ENCODE measurements at regions not wholly inside any gene's neighbourhood (a gene's known extent, or its start where the extent isn't known, plus 50 kb on each side); places are given as distances from the start of the nearest gene placed in this dataset.

- TF ChIP-seq CTCF (IDR thresholded peaks at IDR 0.05) (no peak), ZFX (IDR thresholded peaks at IDR 0.05; ENCODE audit: borderline replicate concordance) (no peak)
- no peak overlapping the region for H3K27ac ChIP-seq
These were observed 138.3 kb upstream of the PLET1 start for GRCh38 chr11:112398798-112399478.

GRCh38 chr11:112400476-112401014 is 139.9 kb upstream of the PLET1 start:
- no peak for TF ChIP-seq CTCF (IDR thresholded peaks at IDR 0.05)
- TF ChIP-seq ZFX (IDR thresholded peaks at IDR 0.05; ENCODE audit: borderline replicate concordance), result no peak
- H3K27ac ChIP-seq, result no peak overlapping the region

GRCh38 chr11:112401036-112401769 is 140.5 kb upstream of the PLET1 start:
- TF ChIP-seq ZFX (IDR thresholded peaks at IDR 0.05; ENCODE audit: borderline replicate concordance), result no peak
- TF ChIP-seq CTCF (IDR thresholded peaks at IDR 0.05), result no peak
- no peak overlapping the region for H3K27ac ChIP-seq

- TF ChIP-seq CTCF (IDR thresholded peaks at IDR 0.05) (no peak), ZFX (IDR thresholded peaks at IDR 0.05; ENCODE audit: borderline replicate concordance) (no peak)
- H3K27ac ChIP-seq, result no peak overlapping the region
These were observed 142.8 kb upstream of the PLET1 start for GRCh38 chr11:112403432-112403831.

GRCh38 chr11:112404112-112404511 is 143.5 kb upstream of the PLET1 start:
- no peak for TF ChIP-seq CTCF (IDR thresholded peaks at IDR 0.05)
- TF ChIP-seq ZFX (IDR thresholded peaks at IDR 0.05; ENCODE audit: borderline replicate concordance), result no peak
- H3K27ac ChIP-seq, result no peak overlapping the region

GRCh38 chr11:112408517-112408916 is 147.9 kb upstream of the PLET1 start:
- no peak overlapping the region for H3K27ac ChIP-seq
- TF ChIP-seq CTCF (IDR thresholded peaks at IDR 0.05) (no peak), ZFX (IDR thresholded peaks at IDR 0.05; ENCODE audit: borderline replicate concordance) (no peak)

GRCh38 chr11:112410325-112410724 is 149.7 kb upstream of the PLET1 start:
- TF ChIP-seq CTCF (IDR thresholded peaks at IDR 0.05), result no peak
- no peak for TF ChIP-seq ZFX (IDR thresholded peaks at IDR 0.05; ENCODE audit: borderline replicate concordance)

More at GRCh38 chr11:112410325-112410724, 149.7 kb upstream of the PLET1 start:
- H3K27ac ChIP-seq, result no peak overlapping the region
